ENCODE measurements at regions not wholly inside any gene's neighbourhood (a gene's known extent, or its start where the extent isn't known, plus 50 kb on each side); places are given as distances from the start of the nearest gene placed in this dataset.

DNA sequence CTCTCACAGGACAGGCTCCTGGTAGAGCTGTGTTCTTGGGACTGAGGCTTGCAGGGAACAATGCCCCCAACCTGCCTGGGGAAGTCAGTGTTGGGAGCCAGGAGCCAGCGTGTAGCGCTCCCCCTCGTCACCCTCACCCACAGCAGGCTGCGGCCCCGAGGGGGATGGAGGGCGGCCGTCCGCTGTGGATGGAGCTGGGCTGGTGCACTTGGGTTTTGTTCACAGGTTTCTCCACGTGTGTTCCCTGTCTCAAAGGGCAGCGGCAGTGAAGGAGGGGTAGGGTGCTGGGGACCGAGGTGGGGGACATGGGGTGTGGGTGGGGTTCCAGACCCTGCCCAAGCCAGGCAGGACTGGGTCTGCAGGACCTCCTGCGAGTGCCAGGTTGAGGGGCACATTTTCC, 69.1 kb downstream of the RGS12 start:
- TF ChIP-seq EP300 (IDR thresholded peaks at IDR 0.05) (no peak), POLR2A (IDR thresholded peaks at IDR 0.05) (no peak)
- TF ChIP-seq, protein P1, sequence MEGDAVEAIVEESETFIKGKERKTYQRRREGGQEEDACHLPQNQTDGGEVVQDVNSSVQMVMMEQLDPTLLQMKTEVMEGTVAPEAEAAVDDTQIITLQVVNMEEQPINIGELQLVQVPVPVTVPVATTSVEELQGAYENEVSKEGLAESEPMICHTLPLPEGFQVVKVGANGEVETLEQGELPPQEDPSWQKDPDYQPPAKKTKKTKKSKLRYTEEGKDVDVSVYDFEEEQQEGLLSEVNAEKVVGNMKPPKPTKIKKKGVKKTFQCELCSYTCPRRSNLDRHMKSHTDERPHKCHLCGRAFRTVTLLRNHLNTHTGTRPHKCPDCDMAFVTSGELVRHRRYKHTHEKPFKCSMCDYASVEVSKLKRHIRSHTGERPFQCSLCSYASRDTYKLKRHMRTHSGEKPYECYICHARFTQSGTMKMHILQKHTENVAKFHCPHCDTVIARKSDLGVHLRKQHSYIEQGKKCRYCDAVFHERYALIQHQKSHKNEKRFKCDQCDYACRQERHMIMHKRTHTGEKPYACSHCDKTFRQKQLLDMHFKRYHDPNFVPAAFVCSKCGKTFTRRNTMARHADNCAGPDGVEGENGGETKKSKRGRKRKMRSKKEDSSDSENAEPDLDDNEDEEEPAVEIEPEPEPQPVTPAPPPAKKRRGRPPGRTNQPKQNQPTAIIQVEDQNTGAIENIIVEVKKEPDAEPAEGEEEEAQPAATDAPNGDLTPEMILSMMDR (IDR thresholded peaks at IDR 0.05), result no peak
- DNase-seq, result no peak
- Histone ChIP-seq H3K4me3 (no peak overlapping the region), H3K36me3 (no peaks in the 10 kb centered on the region), H3K4me1 (ENCODE audit: insufficient read depth) (no peaks in the 10 kb centered on the region), H3K27ac (no peak overlapping the region), H3K27me3 (no peaks in the 10 kb centered on the region), H3K9me3 (no peaks in the 10 kb centered on the region)
- intact Hi-C loops (cut with DNase I), result no loop called here
- 93 to 96% (median 95%) methylated on average over 12 of the region's 12 CpGs for WGBS, 3 donors

DNA sequence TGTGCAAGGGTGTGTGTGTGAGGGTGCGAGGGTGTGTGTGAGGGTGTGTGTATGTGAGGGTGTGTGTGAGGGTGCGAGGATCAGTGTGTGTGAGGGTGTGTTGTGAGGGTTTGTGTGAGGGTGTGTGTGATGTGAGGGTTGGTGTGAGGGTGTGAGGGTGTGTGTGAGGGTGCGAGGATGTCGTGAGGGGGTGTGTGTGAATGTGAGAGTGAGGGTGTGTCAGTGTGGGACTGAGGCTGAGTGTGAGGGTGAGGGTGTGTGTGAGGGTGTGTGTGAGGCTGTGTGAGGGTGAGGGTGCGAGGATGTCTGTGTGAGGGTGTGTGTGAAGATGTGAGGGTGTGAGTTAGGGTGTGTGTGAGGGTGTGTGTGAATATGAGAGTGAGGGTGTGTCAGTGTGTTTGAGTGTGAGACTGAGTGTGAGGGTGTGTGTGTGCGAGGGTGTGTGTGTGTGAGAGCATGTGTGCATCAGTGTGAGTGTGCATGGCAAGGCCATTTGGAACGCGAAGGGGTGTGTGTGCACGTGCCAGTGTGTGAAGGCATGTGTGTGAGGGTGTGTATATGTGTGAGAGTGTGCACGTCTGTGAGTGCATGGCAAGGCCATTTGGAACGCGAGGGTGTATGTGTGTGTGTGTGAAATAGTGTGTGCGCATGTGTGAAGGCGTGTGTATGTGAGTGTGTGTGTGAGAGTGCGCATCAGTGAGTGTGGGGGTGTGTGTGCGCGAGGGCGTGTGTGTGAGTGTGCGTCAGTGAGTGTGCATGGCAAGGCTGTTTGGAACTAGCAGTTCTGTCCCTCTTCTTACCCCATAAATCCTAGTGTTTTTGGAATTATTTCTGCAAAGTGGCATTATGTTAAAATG, 69.8 kb downstream of the RGS12 start:
- WGBS, 3 donors, result 93 to 95% (median 93%) methylated on average over 19 of the region's 19 CpGs

DNA sequence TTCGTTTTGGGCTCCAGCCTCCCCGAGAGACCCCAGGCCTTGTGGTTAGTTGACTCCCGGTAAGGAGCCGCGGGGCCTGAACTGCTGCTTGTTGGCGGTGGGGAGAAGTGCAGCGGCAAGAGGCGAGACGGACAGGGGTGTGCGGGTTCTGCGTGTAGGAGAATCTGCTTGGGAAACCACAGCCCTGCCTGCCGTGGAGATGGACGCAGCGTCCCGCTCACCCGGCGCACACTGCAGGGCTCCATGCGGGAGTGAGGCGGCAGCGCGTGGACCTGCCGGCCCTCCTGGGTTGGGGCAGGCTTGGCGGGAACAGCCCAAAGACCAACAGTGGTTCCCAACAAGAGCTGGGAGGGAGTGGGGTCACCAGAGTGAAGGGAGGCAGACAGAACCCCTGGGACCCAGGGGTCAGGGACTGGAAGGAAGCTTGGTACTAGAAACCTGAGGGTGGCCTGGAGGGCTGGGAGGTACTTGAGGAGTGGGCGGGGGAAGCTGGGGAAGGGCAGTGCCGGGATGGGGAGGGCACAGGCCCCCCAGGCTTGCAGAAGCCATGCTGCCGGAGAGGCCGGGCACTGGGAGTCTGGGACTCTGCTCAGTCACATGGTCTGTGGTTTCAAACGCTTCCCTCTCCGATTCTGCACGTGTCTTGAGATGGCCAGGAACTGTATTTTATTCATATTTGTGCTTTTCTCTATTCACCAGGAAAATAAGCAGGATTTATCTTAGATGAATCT, 70.8 kb downstream of the RGS12 start:
- Histone ChIP-seq H3K36me3 (no peaks in the 10 kb centered on the region), H3K27me3 (no peaks in the 10 kb centered on the region), H3K9me3 (no peaks in the 10 kb centered on the region), H3K4me1 (ENCODE audit: insufficient read depth) (no peaks in the 10 kb centered on the region), H3K27ac (no peak overlapping the region), H3K4me3 (no peak overlapping the region)
- no peak for TF ChIP-seq POLR2A (IDR thresholded peaks at IDR 0.05)
- TF ChIP-seq, protein P1 (IDR thresholded peaks at IDR 0.05), result no peak
- no peak for TF ChIP-seq EP300 (IDR thresholded peaks at IDR 0.05)
- intact Hi-C loops (cut with DNase I), result no loop called here
- WGBS, 3 donors, result 91 to 93% (median 91%) methylated on average over 30 of the region's 30 CpGs
- DNase-seq, result no peak

More for the DNA sequence above, 69.8 kb downstream of the RGS12 start:
- no peaks in the 10 kb centered on the region for H3K36me3 ChIP-seq
- no peak for DNase-seq
- H3K4me3 ChIP-seq, result no peak overlapping the region
- H3K27ac ChIP-seq, result no peak overlapping the region
- TF ChIP-seq POLR2A (IDR thresholded peaks at IDR 0.05) (no peak), EP300 (IDR thresholded peaks at IDR 0.05) (no peak)
- TF ChIP-seq, protein P1 (IDR thresholded peaks at IDR 0.05), result no peak
- intact Hi-C loops (cut with DNase I), result no loop called here
- H3K4me1 ChIP-seq (ENCODE audit: insufficient read depth), result no peaks in the 10 kb centered on the region
- no peaks in the 10 kb centered on the region for H3K27me3 ChIP-seq
- H3K9me3 ChIP-seq, result no peaks in the 10 kb centered on the region

DNA sequence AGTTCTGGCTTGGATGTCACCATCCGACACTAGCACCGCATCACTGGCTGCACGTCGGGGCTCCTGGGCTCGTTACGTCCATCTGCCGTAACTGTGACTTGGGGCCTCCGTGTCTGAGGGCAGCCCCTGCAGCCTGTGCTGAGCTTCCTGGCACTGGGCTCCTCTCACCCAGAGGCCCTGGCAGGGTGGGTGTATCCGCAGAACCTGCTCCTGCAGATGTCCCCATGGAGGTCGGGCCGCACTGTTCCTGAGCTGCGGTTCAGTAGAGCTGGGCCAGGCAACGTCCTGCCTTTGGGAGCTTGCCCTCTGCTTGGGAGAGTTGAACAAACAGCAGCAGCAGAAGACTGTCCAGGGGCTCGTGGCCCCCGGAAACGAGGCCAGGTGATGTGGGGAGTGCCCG, 71.4 kb downstream of the RGS12 start:
- DNase-seq, result no peak
- Histone ChIP-seq H3K27me3 (no peaks in the 10 kb centered on the region), H3K27ac (no peak overlapping the region), H3K9me3 (no peaks in the 10 kb centered on the region), H3K36me3 (no peaks in the 10 kb centered on the region), H3K4me1 (ENCODE audit: insufficient read depth) (peaks cover 1% of the 10 kb centered on the region), H3K4me3 (no peak overlapping the region)
- intact Hi-C loops (cut with DNase I), result no loop called here
- 82 to 90% (median 85%) methylated on average over 17 of the region's 17 CpGs for WGBS, 3 donors
- TF ChIP-seq, protein P1 (IDR thresholded peaks at IDR 0.05), result no peak
- TF ChIP-seq POLR2A (IDR thresholded peaks at IDR 0.05) (no peak), EP300 (IDR thresholded peaks at IDR 0.05) (no peak)

Measured in ovary (tissue), 7 donors.